GM12865 (cell line): ENCODE measurements at regions not wholly inside any gene's neighbourhood (a gene's known extent, or its start where the extent isn't known, plus 50 kb on each side); places are given as distances from the start of the nearest gene placed in this dataset.

Experiments
- DNase-seq: peaks from one replicate; pipeline ENCODE4 v3.0.0; 2010; ENCODE audit warnings: low read depth
- H3K4me3 ChIP-seq: 2 replicates; pipeline ENCODE4 v1.5.1; 2011; ENCODE audit warnings: mild to moderate bottlenecking, low read depth, low read length, control low read depth
- TF ChIP-seq, protein P1 (sequence below): IDR thresholded peaks from 2 replicates; pipeline ENCODE4 v1.5.1; 2011; ENCODE audit warnings: low read length, control low read depth, low read depth, inconsistent platforms; ENCODE audit not compliant: insufficient read depth; ENCODE audit errors: missing control alignments

DNA sequence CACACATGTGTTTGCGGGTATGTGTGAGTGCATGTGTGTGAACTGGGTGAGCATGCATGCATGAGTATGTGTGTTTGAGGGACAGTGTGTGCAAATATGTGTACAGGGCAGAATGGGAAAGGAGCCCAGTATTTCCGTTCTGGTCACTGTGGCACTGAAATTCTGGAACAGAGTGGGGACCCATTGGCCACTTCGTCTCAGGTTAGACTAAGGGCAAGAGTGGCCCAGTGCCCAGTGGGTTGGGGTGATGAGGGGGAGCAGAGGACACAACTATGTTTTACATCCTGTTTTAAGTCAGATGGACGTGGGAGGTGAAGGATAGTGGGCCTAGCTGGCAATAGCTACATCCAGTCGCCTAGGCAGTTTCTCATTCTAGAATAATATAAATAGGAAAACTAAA lies 438.5 kb downstream of the DYNC2H1 start:
- TF ChIP-seq, protein P1, sequence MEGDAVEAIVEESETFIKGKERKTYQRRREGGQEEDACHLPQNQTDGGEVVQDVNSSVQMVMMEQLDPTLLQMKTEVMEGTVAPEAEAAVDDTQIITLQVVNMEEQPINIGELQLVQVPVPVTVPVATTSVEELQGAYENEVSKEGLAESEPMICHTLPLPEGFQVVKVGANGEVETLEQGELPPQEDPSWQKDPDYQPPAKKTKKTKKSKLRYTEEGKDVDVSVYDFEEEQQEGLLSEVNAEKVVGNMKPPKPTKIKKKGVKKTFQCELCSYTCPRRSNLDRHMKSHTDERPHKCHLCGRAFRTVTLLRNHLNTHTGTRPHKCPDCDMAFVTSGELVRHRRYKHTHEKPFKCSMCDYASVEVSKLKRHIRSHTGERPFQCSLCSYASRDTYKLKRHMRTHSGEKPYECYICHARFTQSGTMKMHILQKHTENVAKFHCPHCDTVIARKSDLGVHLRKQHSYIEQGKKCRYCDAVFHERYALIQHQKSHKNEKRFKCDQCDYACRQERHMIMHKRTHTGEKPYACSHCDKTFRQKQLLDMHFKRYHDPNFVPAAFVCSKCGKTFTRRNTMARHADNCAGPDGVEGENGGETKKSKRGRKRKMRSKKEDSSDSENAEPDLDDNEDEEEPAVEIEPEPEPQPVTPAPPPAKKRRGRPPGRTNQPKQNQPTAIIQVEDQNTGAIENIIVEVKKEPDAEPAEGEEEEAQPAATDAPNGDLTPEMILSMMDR, result no peak
- no peak overlapping the region for H3K4me3 ChIP-seq
- DNase-seq, result no peak

- no peak for DNase-seq
- H3K4me3 ChIP-seq, result no peak overlapping the region
- TF ChIP-seq, protein P1, result no peak
Measured at GRCh38 chr11:103548838-103549237, 439.6 kb downstream of the DYNC2H1 start.

GRCh38 chr11:103550811-103551210 lies 441.6 kb downstream of the DYNC2H1 start:
- DNase-seq, result no peak
- no peak overlapping the region for H3K4me3 ChIP-seq
- TF ChIP-seq, protein P1, result no peak

DNA sequence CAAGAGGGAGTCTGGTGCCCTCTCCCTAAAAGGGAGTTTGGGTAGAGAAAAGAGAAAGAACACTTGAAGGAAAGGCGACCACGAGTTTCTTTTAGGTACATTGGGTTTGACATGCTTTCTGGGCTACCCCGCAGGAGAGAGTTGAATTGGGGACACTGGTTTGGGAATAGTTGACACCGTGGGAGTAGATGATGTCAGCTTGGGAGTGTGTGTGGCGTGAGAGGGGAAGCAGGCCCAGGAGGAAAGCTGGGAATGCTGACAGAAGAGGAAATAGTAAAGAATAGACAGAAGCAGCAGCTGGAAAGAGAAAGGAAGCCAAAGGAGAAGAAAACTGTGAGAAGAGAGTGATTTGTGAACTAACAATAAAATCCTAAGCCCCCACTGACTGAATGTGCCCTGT lies 442.9 kb downstream of the DYNC2H1 start:
- no peak overlapping the region for H3K4me3 ChIP-seq
- TF ChIP-seq, protein P1, result no peak
- no peak for DNase-seq

DNA sequence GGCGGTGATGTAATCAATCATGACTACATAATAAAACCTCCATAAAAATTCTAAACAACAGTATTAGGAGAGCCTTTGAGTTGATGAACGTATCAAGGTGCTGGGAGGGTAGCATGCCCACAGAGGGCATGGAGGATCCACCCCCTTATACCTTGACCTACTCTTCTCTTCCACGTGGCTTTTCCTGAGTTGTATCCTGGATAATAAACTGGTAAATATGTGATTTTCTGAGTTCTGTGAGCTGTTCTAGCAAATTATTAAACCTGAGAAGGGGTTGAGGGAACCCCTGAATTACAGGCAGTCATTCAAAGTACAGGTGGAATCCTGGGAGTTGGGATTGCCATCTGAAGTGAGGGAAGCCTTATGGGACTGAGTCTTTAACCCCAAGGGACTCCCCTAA lies 446.9 kb downstream of the DYNC2H1 start:
- no peak for DNase-seq
- TF ChIP-seq, protein P1, result no peak

DNA sequence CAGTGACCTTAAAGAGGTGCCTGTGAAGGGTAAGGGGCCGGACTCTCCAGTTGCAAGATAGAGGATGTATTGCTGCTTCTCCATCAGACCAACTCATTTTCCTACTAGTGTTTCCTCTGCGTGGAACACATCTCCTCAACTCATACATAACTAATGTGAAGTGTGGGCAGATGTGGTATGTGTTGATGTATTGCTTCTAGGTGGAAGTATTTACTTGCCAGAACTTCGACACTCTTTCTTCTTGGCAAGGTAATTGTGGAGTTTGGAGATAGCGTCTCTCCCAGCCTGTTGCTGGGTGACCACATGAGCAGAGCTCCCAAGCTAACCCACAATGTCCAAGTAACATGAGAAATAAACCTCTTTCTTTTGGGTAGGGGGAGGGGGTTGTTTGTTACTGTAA lies 456.9 kb downstream of the DYNC2H1 start:
- no peak for DNase-seq
- H3K4me3 ChIP-seq, result no peak overlapping the region
- TF ChIP-seq, protein P1, result no peak

More for the DNA sequence above, 446.9 kb downstream of the DYNC2H1 start:
- H3K4me3 ChIP-seq, result no peak overlapping the region

- TF ChIP-seq, protein P1, result no peak
- no peak for DNase-seq
- no peak overlapping the region for H3K4me3 ChIP-seq
Measured at GRCh38 chr11:103581760-103582159, 454.7 kb upstream of the DDI1 start.
